ENCODE measurements at regions not wholly inside any gene's neighbourhood (a gene's known extent, or its start where the extent isn't known, plus 50 kb on each side); places are given as distances from the start of the nearest gene placed in this dataset.
"Not testable (repeated sequence)": the region's sequence is repeated elsewhere in the genome, so short reads cannot be mapped to it uniquely, and the experiment has no call there.

GRCh38 chr15:22665711-22666110, 120.7 kb upstream of the NIPA1 start:
- peak; percentile 71 for DNase-seq (ENCODE audit: low spot score)

- not testable (repeated sequence) for DNase-seq (ENCODE audit: low spot score)
These were observed 101.7 kb upstream of the NIPA1 start for GRCh38 chr15:22684786-22685185.

GRCh38 chr15:22699881-22700280, 86.6 kb upstream of the NIPA1 start:
- not testable (repeated sequence) for DNase-seq (ENCODE audit: low spot score)

- not testable (repeated sequence) for DNase-seq (ENCODE audit: low spot score)
These were observed 75.6 kb upstream of the NIPA1 start for GRCh38 chr15:22710831-22711341.

GRCh38 chr15:22713933-22714332, 72.5 kb upstream of the NIPA1 start:
- not testable (repeated sequence) for DNase-seq (ENCODE audit: low spot score)

GRCh38 chr15:22714358-22715132, 71.9 kb upstream of the NIPA1 start:
- not testable (repeated sequence) for DNase-seq (ENCODE audit: low spot score)

- DNase-seq (ENCODE audit: low spot score): not testable (repeated sequence)
These were observed 71.2 kb upstream of the NIPA1 start for GRCh38 chr15:22715133-22715845.

GRCh38 chr15:22719980-22720379, 66.5 kb upstream of the NIPA1 start:
- peak; percentile 10 for DNase-seq (ENCODE audit: low spot score)

- not testable (repeated sequence) for DNase-seq (ENCODE audit: low spot score)
These were observed 60.3 kb upstream of the NIPA1 start for GRCh38 chr15:22726104-22726503.

- DNase-seq (ENCODE audit: low spot score): not testable (repeated sequence)
These were observed 51.4 kb upstream of the NIPA1 start for GRCh38 chr15:22735067-22735466.

GRCh38 chr15:22735781-22736180, 50.7 kb upstream of the NIPA1 start:
- DNase-seq (ENCODE audit: low spot score): no peak

- DNase-seq (ENCODE audit: low spot score): not testable (repeated sequence)
These were observed 50.2 kb upstream of the NIPA1 start for GRCh38 chr15:22736200-22736599.

Measured in activated CD4-positive, alpha-beta T cell treated with anti-CD3 and anti-CD28 coated beads, Interleukin-2, Interleukin-4, amounts not matched to agents 100 ng/mL and 50 ng/mL, durations not matched to agents 16 hours and 8 hours (primary cell).